Stimulated activated CD8-positive, alpha-beta memory T cell treated with anti-CD3 and anti-CD28 coated beads, Interleukin-15, amount 100 ng/mL, for 1 hour (primary cell): ENCODE measurements at regions not wholly inside any gene's neighbourhood (a gene's known extent, or its start where the extent isn't known, plus 50 kb on each side); places are given as distances from the start of the nearest gene placed in this dataset.
A peak's percentile ranks its signal among the peaks of the same experiment; 100 is the strongest.

Source experiments
- DNase-seq: peaks from one replicate; pipeline ENCODE4 v3.0.0-alpha.2; 2020; ENCODE audit warnings: low read depth

DNA sequence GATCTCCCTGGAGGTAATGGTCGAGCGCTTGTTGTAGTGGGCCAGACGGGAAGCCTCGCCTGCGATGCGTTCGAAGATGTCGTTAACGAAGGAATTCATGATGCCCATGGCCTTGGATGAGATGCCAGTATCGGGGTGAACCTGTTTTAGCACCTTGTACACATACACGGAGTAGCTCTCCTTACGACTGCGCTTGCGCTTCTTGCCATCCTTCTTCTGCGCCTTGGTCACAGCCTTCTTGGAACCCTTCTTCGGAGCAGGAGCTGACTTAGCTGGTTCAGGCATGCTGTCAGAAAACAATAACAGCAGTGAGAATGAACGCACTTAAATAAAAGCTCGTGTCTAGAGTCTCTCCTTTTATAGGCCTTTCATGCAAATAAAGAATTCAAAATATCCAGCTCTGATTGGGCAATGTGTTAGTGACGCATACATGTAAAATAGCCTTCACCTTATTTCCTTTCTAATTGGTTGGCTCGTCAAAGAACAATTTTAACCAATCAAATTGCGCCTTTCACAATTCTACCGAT lies 129.2 kb downstream of the HFE start:
- peak; percentile 57 for DNase-seq

- peak; percentile 50 for DNase-seq
Measured at GRCh38 chr6:26216886-26217713, 129.9 kb downstream of the HFE start.

DNA sequence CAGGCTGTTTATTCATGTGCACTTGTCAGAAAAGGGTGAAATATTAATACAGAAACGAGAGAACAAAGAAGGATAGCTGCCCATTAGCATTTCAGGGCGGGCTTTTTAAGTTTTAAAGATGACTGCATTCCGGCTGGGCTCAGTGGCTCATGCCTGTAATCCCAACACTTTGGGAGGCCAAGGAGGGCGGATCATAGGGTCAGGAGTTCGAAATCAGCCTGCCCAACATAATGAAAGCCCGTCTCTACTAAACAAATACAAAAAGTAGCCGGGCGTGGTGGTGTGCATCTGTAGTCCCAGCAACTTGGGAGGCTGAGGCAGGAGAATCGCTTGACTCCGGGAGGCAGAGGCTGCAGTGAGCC lies 130.5 kb downstream of the HFE start:
- no peak for DNase-seq

DNA sequence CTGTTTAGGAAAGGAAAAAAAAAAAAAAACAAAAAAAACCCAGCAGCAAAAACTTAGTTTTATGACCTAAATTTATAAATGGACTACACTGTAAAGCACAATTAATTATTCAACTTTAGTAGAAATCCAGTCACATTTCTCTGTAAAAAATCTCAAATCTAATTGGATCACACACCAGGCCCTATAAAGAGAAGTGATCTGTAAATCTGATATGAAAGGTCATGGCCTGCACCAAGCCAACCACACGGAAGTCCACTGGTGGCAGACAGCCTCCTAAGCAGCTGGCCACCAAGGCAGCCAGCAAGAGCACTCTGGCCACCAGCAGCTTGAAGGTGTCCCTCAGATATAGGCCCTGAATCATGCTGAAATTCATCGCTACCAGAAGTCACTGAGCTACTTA lies 131.6 kb downstream of the HFE start:
- no peak for DNase-seq

DNA sequence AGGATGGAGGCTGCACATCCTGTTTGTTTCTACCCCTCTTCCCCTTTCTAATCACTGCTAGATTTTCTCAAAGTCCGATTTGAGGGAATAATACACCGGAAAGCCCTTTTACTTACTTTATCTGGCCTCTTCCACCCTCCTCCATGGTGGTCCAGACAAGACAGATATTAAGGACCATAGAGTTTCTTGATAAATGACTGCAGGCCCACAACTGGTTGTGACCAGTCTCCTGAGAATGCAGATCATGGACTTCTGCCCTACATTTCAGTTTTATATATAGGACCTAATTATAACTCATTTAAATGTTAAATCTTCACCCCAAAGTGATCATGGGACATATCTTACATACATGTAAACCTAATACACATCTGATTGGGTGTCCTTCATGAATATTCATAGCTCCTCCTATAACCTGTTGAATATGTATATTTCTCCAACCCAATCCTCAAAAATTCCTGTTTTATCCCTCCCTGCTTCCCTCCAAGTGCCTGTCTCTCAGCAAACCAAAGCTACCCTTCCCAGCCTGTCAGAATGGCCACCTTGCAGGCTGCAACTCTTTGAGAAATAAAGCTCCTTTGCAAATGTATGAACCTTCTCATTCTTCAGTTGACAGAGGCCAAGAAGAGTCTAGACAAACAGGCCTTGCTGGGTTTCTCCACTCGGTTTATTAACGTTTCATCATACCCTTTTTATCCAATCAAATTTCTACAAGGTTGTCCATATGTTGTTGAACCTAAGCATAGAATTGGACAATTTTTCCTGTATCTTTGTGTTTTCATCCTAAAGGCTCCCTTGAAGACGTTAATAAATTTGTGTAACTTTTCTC lies 133.1 kb downstream of the HFE start:
- no peak for DNase-seq

GRCh38 chr6:26221186-26221585 lies 134.0 kb downstream of the HFE start:
- DNase-seq, result no peak

- no peak for DNase-seq
Measured at GRCh38 chr6:26222571-26222970, 135.3 kb downstream of the HFE start.

DNA sequence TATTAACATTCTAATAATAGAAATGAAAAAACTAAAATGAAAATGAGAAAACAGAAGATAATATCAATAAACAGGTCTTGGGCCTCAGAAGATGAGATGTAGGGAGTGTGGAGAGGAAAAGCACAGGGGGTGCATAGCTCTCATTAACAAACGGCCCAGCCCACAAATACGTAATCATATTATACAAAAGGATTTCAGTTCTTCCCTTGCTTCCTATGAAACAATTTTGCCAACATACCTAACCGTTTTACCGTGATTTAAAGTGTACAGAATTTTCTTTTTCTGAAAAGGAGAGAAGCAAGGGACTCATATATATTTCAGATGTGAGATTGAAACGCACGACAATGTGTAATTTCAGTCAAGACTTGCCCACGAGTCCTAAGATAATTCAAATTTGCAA lies 136.0 kb downstream of the HFE start:
- DNase-seq, result no peak

DNA sequence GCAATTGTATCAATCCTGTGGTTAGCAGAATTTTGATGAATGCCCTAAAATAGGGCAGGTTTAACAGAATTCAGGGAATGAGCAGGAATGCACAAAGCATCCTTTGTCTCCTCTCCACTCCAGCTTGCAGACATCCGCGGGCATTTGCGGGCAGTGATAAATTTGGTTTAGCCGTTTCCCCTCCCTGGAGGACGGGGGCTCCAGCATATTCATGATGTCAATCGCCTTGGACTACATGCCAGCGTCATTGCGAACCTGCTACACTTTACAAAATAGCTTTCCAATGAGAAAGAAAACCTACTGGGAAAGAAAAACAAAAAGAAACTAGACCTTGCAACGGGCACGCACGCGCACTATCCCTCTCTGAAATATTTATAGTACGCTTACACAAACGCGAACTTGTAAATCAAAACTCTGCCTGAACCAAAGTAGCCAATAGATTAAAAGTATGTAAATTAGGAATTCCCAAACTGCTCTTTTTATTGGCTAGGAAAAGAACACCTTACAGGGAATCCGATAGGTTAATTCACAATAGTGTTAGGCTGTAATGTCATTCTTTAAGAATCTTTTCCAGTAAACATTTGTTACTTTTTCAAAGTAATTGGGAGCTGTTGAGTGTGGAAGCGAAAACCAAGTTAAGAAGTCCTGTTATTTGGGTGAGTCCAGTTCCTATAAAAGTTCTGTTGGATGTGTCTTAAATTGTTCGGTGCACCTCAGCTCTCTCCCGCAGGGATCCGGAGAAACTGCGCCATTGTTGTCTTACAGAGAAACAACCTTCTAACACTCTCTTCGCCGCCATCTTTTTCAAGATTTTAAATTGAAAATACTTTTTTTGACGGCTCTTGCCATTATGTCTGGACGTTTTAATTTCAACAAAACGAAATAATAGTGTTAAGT lies 136.7 kb downstream of the HFE start:
- DNase-seq, result no peak

DNA sequence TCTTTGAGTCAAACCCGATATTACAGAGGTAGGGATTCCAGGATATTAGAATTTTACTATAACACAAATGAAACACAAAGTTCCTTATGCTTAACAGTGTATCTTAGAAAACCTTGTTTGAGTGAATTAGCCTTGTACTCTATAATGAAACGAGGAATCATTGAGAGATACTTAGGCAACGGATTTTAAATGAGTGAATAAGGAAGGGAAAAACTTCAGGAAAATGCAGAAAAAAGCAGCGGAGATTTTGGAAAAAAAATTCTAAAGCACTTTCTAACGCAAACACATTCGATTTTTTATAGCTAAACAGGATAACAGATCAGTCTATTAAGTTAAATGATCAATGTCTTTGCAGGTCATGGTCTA lies 137.3 kb downstream of the HFE start:
- DNase-seq, result no peak

DNA sequence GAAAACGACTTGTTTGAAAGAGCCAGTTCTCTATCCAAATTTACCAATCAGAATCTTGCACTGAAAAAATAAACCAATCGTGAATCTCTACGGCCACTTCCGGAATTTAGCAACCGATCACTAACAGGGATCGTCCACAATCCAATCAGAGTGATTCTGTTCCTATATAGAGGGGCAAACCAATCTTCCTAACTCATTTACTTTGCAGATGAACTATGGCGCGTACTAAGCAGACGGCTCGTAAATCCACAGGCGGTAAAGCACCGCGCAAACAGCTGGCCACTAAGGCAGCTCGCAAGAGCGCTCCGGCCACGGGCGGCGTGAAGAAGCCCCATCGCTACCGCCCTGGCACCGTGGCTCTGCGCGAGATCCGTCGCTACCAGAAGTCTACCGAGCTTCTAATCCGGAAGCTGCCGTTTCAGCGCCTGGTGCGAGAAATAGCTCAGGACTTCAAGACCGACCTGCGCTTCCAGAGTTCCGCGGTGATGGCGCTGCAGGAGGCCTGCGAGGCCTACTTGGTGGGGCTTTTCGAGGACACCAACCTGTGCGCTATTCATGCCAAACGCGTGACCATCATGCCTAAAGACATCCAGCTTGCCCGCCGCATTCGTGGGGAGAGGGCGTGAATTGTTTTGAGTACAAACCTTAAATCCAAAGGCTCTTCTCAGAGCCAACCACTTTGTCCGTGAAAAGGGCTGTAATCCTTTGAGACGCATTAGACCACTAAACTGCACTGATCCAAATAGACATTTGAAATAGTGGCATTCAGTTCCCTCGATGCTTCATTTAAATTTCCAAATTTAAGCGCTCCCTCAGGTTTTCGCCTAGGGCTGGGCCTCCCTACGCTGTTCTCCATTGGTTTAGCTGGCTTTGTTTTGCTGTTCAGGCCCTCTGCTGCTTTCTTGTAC lies 138.0 kb downstream of the HFE start:
- DNase-seq, result no peak

DNA sequence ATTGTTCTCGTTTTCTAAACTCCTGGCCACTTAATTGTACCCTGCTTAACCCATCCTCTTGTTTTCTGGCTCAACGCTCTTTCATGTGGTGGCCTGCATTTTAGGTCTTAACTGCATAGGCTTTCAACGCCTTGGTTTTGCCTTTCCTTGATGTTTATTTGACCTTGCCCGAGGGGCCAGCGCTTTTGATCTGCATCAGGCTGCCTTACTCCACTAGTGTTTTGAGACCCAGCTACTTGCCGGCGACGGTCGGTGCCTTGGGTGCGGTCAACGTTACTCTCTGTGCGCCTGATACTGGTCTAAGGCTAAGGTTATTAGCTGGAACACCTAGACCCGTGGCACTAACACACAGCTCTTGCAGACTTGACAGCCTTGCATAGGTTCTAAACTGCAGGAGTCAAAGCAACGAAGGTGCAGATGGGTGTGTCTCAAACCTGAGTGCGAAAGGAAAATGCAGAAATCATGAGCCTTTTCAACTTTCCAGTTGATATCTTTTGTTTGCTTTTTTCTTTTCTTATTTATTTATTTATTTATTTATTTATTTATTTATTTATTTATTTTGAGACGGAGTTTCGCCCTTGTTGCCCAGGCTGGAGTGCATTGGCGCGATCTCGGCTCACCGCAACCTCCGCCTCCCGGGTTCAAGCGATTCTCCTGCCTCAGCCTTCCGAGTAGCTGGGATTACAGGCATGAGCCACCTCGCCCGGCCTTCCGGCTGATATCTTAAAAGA lies 138.8 kb downstream of the HFE start:
- no peak for DNase-seq

- no peak for DNase-seq
Measured at GRCh38 chr6:26226579-26226967, 138.4 kb upstream of the BTN3A2 start.

DNA sequence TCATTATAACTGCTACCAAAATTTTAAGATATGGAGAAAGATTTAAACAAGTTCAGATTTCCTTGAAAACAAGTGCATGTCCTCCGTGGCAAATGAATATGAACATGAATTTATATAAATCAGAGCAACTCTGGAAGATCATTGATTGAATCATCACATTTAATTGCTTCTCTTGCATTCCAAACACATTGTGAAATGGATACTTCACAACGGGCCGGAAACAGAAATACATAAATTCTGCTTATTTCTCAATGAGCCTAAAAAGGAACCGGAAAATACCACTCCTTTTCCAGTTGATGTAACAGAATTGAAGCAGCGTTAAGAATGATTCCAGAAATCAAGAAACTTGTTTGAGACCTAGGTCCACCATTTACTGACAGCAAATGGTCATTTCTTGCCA lies 134.6 kb upstream of the BTN3A2 start:
- DNase-seq, result no peak

DNA sequence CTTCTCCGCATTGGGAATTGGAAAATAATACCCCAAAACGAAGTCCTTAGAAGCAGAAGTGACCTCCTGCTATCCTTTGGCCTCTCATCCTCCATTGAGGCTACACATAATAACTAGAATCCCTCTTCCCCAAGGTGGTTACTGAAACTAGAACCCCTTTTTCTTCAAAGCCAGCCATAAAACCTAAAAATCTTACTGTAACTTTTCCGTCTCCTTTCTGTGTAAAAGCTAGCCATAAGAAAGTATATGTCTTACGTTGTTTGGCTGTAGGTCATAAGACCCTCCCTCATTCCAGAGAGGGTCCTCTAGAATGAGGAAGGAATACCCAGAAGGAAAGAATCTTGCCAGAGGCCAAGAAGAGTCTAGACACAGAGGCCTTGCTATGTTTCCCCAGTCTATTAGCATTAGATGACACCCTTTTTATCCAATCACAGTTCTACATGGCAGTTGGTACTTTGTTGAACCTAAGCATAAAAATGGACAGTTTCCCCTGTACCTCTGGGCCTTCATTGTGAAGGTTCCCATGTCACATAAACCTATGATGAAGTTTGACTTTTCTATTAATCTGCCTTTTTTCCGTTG lies 133.9 kb upstream of the BTN3A2 start:
- DNase-seq, result no peak

GRCh38 chr6:26232306-26232939 lies 132.6 kb upstream of the BTN3A2 start:
- DNase-seq, result no peak

GRCh38 chr6:26232940-26233648 lies 131.9 kb upstream of the BTN3A2 start:
- DNase-seq, result no peak

GRCh38 chr6:26233649-26234420 lies 131.2 kb upstream of the BTN3A2 start:
- DNase-seq, result no peak
